ENCODE measurements at regions not wholly inside any gene's neighbourhood (a gene's known extent, or its start where the extent isn't known, plus 50 kb on each side); places are given as distances from the start of the nearest gene placed in this dataset.
A peak's percentile ranks its signal among the peaks of the same experiment; 100 is the strongest.

DNA sequence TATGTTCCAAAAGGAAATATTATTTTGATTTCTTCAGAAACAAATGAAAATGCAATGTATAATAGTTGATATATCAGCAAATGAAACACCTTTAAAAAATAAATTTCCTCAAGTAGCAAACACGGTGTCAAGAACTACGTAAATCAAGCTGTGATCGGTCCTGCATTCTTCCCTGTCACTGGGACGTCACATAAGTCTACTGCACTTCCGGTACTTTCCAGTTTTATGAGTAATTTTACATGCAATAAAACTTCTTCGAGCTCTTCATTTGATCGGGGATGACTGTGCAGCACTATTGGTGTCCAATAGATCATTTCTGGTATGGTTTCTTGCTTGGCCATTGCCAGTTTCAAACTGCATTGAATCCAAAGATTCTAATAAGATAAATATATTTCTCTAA, 114.0 kb upstream of the VEGFC start:
- DNase-seq, result no peak

DNA sequence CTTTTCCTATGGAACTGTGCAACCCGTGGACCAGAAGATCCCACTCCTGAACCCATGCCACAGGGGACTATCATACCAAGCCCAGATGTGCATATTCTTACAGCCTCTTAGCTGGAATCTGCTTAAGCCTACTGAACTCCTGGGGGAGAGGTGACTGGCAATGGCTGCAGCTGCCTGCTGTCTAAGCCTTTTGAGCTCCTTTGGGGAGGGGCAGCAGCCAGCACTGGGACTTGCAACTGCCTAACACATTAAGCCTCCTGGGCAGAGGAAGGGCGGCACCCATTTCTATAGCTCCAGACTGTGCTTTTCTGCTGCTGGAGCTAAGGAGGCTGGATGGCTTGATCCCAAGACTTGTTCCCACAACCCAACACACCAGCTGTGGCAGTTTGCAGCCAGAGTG, 117.9 kb upstream of the VEGFC start:
- no peak for DNase-seq

GRCh38 chr4:176919631-176920030, 126.9 kb upstream of the VEGFC start:
- DNase-seq, result no peak

DNA sequence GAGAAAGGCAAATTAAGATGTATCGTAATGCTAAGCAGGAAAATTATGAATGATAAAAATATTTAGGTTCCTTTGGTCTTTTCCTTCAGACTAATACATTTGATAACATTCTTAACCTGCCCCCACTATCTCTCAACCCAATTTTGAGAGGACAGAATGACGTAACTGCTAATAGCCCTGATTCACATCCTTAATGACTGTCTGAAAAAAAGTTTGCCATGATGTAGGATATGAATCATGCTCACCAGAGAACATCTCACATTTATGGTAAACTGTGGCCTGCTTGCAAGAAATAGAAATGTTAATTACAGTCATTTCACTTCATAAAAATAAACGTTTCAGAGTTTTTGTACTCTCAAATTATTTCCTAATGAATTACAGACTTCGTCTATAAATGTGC, 128.0 kb upstream of the VEGFC start:
- no peak for DNase-seq

GRCh38 chr4:176921256-176921655, 128.5 kb upstream of the VEGFC start:
- no peak for DNase-seq

DNA sequence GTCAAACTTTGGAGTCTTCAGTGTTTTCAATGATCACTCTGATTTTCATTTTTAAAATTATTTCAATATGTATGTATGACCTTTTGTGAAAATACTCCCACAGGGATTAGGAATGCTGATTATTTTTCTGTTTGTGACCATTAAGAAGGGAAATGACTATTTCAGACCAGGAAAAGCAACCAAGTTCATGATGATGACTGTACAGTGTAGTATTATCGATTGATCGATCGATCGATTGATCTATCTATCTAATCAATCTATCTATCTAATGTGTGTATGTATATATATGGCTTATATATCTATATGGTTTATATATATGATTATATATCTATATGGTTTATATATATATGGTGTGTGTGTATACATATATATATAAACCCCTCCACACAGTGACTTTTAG, 131.5 kb upstream of the VEGFC start:
- no peak for DNase-seq

DNA sequence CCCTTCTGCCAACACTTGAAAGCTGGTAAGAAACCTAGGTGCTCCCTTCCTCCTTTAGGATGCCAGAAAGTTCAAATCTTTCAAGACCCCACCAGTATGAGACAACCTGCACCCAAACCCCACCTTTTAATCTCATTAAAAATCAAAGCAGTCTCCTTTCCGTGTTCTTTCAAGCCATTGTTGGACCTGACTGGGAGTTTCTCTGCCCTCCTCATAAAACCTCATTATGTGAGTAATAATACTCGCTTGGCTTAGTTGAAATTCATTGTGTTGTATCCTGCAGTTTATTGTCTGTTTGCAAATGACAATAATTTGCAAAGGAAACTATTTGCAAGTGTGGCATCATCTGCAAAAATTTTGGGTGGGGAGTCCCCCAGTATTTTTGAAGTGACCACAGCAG, 133.2 kb upstream of the VEGFC start:
- no peak for DNase-seq

DNA sequence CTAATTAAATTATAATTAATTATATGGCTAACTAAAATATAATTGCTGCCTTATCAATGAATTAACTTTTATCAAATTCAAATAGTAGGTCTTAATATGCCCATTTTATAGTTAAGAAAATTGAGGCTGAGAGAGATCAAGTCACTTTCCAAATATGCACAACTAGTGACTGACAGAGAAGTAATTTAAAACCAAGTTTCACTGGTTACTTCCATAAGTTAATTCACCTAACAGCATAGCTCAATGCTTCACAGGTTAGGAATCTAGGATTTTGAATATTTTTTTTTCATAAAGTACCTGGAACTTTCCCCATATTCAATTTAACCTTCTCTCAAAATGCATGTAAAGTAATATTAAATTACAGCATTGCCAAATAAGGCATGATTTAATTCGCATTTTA, 134.4 kb upstream of the VEGFC start:
- DNase-seq, result no peak

- DNase-seq, result no peak
These were observed 134.9 kb upstream of the VEGFC start for GRCh38 chr4:176927664-176928063.

DNA sequence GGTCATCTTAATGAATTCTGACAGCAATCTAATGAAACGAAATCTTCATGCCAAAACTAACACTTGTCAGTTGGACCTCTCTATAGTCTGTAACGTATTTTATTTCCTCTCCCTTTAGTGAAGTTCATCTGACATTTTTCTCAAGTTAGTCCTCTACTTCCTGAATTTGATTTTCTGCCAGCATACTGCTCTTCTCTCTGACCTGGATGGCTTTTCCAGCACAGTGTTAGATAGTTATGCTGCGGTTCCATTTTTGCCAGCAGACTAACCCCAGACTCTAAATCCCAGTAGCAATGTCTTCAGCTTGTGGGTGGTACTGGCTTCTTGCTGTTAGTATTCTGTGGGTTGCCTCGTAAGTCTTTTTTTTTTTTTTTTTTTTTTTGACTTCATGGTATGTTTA, 146.7 kb upstream of the VEGFC start:
- DNase-seq, result no peak

DNA sequence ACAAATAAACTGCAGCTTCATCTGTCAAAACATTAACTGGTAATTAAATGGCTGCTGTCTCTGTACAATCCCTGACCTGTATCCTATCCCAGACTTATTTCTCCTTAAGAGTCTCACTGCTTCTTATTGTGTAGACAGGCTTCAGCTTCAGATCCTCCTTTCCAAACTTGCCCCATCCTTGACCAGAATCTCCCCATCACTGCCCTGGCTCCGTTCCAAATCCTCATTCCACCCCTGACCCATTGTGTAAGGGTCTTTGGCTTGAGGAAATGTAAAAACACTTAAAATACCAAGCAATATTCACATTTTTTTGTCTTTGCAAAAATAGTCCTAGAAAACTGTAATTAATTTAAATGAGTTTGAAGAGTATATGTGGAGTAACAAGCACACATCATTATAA, 152.6 kb upstream of the VEGFC start:
- DNase-seq, result no peak

GRCh38 chr4:176949029-176949428, 156.3 kb upstream of the VEGFC start:
- DNase-seq, result no peak

DNA sequence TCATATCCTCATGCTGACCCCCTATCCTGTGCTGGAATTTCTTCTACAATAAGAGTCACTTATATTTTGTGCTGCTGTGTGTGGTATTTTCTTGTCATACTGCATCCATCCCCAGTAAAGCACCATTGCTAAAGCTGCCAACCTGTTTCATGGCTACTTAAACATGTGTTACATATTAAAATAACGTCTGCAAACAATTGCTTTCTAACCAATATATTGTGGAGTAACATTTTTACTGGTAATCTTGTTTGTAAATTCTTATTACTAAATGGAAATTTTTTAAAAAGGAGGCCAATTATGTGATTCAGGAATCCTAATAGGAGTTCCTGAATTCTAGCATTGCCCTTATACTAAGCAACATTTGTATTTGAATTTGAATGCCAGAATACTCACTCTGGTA, 160.3 kb upstream of the VEGFC start:
- DNase-seq, result no peak

DNA sequence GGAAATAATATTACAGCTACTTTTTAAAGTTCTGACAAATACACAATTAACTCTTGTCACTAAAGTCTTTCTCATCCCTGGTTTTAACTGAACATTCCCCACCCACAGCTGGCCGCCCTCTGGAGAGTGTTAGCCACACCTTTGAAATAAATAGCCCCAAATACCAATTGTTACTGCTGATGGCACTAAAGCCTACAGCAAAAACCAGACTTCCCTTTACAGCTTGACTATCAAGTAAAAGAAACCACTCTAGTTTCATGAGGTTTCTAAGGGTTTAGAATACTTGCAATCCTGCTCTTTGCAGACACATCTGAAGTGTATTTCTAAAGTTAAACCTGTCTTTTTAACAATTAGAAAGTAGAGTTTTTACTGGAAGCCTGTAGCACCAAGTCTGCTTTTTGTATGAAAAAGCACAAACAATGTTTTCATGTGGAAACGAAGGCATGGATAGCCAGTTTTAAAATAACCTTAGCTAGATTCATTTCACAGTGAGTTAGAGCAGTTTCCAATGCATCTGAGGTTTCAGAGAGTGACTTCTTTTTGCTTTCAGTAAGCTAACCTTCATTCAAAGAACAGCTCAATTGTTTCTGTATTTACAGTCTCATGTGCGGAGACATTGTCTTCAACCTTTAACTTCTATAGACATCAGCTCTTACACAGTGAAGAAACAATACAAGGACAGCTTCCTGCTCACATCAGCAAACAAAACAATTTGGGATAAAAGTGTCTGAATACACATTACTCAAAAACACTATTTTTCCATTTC, 164.8 kb upstream of the VEGFC start:
- DNase-seq, result no peak

- DNase-seq, result no peak
These were observed 167.3 kb upstream of the VEGFC start for GRCh38 chr4:176959980-176960379.

GRCh38 chr4:176963121-176963520, 170.4 kb upstream of the VEGFC start:
- DNase-seq, result no peak

GRCh38 chr4:176964116-176964691, 171.5 kb upstream of the VEGFC start:
- peak; percentile 18 to 52 for DNase-seq

DNA sequence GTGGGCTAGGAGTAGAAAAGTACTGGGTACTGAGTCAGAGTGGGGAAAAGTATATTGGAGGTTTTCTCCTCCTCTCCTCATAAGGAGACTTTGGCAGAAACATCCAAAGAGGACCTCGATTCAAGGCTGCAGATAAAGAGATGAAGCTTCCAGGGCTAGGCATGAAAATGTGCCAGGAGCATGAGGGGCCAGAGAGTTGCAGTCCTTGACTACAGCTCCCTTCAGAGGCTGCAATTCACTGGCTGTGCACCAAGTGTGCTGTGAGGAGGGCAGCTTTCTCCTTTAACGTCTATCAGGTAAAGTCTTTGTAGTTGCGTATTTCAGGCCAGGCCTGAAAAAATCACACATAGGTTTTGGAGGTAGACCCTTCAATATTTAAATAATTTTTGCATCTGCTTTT, 174.9 kb upstream of the VEGFC start:
- DNase-seq, result no peak

DNA sequence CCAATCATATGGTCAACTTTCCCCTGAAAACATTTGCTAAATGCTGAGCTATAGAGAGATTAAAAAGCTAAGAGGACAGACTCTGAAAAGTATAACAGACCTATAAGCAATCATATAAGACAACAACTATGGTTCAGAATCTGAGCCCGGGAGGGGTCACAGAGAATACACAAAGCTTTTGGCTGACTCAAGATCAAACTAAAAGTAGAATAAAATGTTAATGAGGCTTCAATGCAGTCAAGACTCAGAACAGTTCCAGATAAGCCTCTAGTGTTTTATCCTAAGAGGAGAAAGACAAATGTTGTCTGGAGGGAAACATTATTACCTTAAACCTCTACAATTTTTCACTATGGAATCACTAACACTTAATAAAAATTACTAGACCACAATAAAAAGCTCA, 175.4 kb upstream of the VEGFC start:
- no peak for DNase-seq

GRCh38 chr4:176969011-176969410, 176.3 kb upstream of the VEGFC start:
- DNase-seq, result no peak

GRCh38 chr4:176970853-176971252, 178.1 kb upstream of the VEGFC start:
- DNase-seq, result no peak

GRCh38 chr4:176971576-176972115, 178.9 kb upstream of the VEGFC start:
- DNase-seq, result no peak

- DNase-seq, result peak; percentile 66 to 73
These were observed 186.7 kb upstream of the VEGFC start for GRCh38 chr4:176979416-176979815.

- DNase-seq, result no peak
These were observed 188.4 kb upstream of the VEGFC start for GRCh38 chr4:176981074-176981473.

- DNase-seq, result peak; percentile 89 to 91
These were observed 188.8 kb upstream of the VEGFC start for GRCh38 chr4:176981551-176981950.

Data from inflammatory macrophage treated with lipopolysaccharide for 1 hour (primary cell).